Left ventricle myocardium inferior (tissue), 1 donor: ENCODE measurements at regions not wholly inside any gene's neighbourhood (a gene's known extent, or its start where the extent isn't known, plus 50 kb on each side); places are given as distances from the start of the nearest gene placed in this dataset.

Experiments
- DNase-seq: peaks from one replicate; pipeline ENCODE4 v3.0.0-alpha.2; 2020
- H3K27ac ChIP-seq: fragments of 200-600 bp; replicated peaks from 2 replicates; pipeline ENCODE4 v1.8.0; 2021
- H3K27me3 ChIP-seq: fragments of 200-600 bp; 2 replicates; pipeline ENCODE4 v1.8.0; 2021; ENCODE audit warnings: low read depth
- H3K36me3 ChIP-seq: fragments of 200-600 bp; 2 replicates; pipeline ENCODE4 v1.8.0; 2021
- H3K4me1 ChIP-seq: fragments of 200-600 bp; 2 replicates; pipeline ENCODE4 v1.8.0; 2021
- H3K4me3 ChIP-seq: fragments of 200-600 bp; 2 replicates; pipeline ENCODE4 v1.8.0; 2021; ENCODE audit warnings: mild to moderate bottlenecking, moderate library complexity
- H3K9me3 ChIP-seq: fragments of 200-600 bp; replicated peaks from 2 replicates; pipeline ENCODE4 v1.8.0; 2021
- CTCF ChIP-seq: fragments of 200-600 bp; IDR thresholded peaks from 2 replicates; pipeline ENCODE4 v1.8.0; 2021; ENCODE audit warnings: antibody characterized with exemption, mild to moderate bottlenecking, borderline replicate concordance
- intact Hi-C: fragments of 100-400 bp; cut with micrococcal nuclease; formaldehyde crosslinking; loops from one replicate; pipeline ENCODE4 v1.11.0; 2022
- donor health status: DM: no; HTN: yes; CAD: no; lungs with severe emphysema.

GRCh38 chr11:82176365-82176764, 557.3 kb downstream of the FAM181B start:
- intact Hi-C loops, result no loop called here
- H3K36me3 ChIP-seq, result no peaks in the 10 kb centered on the region
- no peak overlapping the region for H3K27ac ChIP-seq
- no peaks in the 10 kb centered on the region for H3K4me1 ChIP-seq
- DNase-seq, result no peak
- TF ChIP-seq CTCF, result no peak
- H3K9me3 ChIP-seq, result peaks cover 7% of the 10 kb centered on the region
- no peaks in the 10 kb centered on the region for H3K27me3 ChIP-seq
- no peak overlapping the region for H3K4me3 ChIP-seq

DNA sequence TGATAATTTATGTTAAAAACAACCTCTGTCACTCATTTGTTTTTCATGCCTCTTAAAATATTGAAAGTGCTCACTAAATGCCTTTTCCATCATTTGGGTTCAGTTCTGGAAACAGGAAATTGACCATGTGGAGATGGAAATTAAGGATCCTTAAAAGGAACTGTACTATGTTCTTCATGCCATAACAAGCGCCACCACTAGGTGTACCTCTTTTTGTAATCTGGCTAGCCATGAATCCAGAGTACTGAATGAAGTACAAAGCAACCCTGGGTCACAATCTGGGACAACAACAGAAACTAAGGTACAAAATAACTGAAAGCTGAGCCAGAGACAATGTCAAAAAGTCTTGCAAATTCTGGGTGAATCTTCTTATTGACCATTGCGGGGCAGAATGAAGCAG, 559.1 kb downstream of the FAM181B start:
- no peaks in the 10 kb centered on the region for H3K36me3 ChIP-seq
- no peak for DNase-seq
- H3K27me3 ChIP-seq, result no peaks in the 10 kb centered on the region
- TF ChIP-seq CTCF, result peak; percentile 11
- H3K4me1 ChIP-seq, result no peaks in the 10 kb centered on the region
- no peak overlapping the region for H3K4me3 ChIP-seq
- H3K27ac ChIP-seq, result no peak overlapping the region
- intact Hi-C loops, result no loop called here
- peaks cover 7% of the 10 kb centered on the region for H3K9me3 ChIP-seq

DNA sequence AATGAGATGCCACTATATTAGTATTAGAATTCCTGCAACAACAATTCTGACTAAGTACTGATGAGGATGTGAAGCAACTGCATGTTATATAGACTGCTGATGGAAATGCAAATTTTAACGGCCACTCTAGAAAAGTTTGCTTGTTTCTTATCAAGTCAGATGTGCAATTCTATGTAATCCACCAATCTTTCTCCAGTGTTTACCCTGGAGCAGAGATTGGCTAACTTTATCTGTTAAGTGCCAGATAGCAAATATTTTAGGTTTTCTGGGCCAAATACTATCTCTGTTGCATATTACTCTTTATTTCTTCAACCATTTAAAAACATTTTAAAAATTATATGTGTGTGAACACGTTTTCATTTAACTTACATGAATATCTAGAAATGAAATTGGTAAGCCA, 586.9 kb downstream of the FAM181B start:
- Histone ChIP-seq H3K4me1 (no peaks in the 10 kb centered on the region), H3K9me3 (no peaks in the 10 kb centered on the region), H3K36me3 (no peaks in the 10 kb centered on the region), H3K27ac (no peak overlapping the region), H3K4me3 (no peak overlapping the region), H3K27me3 (no peaks in the 10 kb centered on the region)
- DNase-seq, result no peak
- intact Hi-C loops, result no loop called here
- TF ChIP-seq CTCF, result no peak

GRCh38 chr11:82118946-82119345, 614.7 kb downstream of the FAM181B start:
- no peak for DNase-seq
- intact Hi-C loops, result no loop called here

GRCh38 chr11:82117362-82117761, 616.3 kb downstream of the FAM181B start:
- no peaks in the 10 kb centered on the region for H3K4me1 ChIP-seq
- TF ChIP-seq CTCF, result no peak
- no peak for DNase-seq
- no peak overlapping the region for H3K27ac ChIP-seq
- no peaks in the 10 kb centered on the region for H3K36me3 ChIP-seq
- intact Hi-C loops, result no loop called here
- H3K27me3 ChIP-seq, result no peaks in the 10 kb centered on the region
- H3K4me3 ChIP-seq, result no peak overlapping the region
- H3K9me3 ChIP-seq, result no peaks in the 10 kb centered on the region

More at GRCh38 chr11:82118946-82119345, 614.7 kb downstream of the FAM181B start:
- no peak for TF ChIP-seq CTCF
- Histone ChIP-seq H3K9me3 (no peaks in the 10 kb centered on the region), H3K27me3 (no peaks in the 10 kb centered on the region), H3K27ac (no peak overlapping the region), H3K4me1 (no peaks in the 10 kb centered on the region), H3K4me3 (no peak overlapping the region), H3K36me3 (no peaks in the 10 kb centered on the region)
